Psoas muscle (tissue), 7 donors: ENCODE measurements at regions not wholly inside any gene's neighbourhood (a gene's known extent, or its start where the extent isn't known, plus 50 kb on each side); places are given as distances from the start of the nearest gene placed in this dataset.

ENCODE experiments used
- ATAC-seq, 4 donors: fragments of 200-7000 bp; cut with Tn5 transposase; one replicate each; pipeline ENCODE4 v1.9.1; 2020; ENCODE audit warnings: moderate library complexity in 3 of 4, mild to moderate bottlenecking in 2 of 4
- DNase-seq, 2 donors: peaks; one replicate each; pipeline ENCODE4 v3.0.0-alpha.2; 2020
- H3K27ac ChIP-seq: fragments of 200-600 bp; one replicate; pipeline ENCODE4 v1.8.0; 2022
- H3K27me3 ChIP-seq, 3 donors: fragments of 200-600 bp in 1 of 3; one replicate each; pipeline versions ENCODE4 v1.6.1 to v1.8.0; 2013 to 2022; ENCODE audit warnings: low read length in 2 of 3, mild to moderate bottlenecking in 2 of 3, moderate library complexity in 1 of 3; ENCODE audit not compliant: insufficient read depth in 3 of 3
- H3K36me3 ChIP-seq, 2 donors: fragments of 200-600 bp in 1 of 2; one replicate each; pipeline versions ENCODE4 v1.6.1 to v1.8.0; 2013 to 2022; ENCODE audit warnings: low read depth in 1 of 2, mild to moderate bottlenecking in 1 of 2, moderate library complexity in 1 of 2; ENCODE audit not compliant: insufficient read depth in 1 of 2
- H3K4me1 ChIP-seq: fragments of 200-600 bp; one replicate; pipeline ENCODE4 v1.8.0; 2022
- H3K4me3 ChIP-seq: fragments of 200-600 bp; one replicate; pipeline ENCODE4 v1.8.0; 2022; ENCODE audit warnings: mild to moderate bottlenecking
- H3K9me3 ChIP-seq: fragments of 200-600 bp; one replicate; pipeline ENCODE4 v1.8.0; 2022
- WGBS, 3 donors: extraction: QIAGEN DNeasy Blood & Tissue Kit; methylation state at CpG; one replicate each; pipeline versions ENCODE4 v1.1.6 to v1.1.7; 2013; 5-methylcytosine and 5-hydroxymethylcytosine counted together
- intact Hi-C, 2 donors: fragments of 100-400 bp; cut with DNase I; formaldehyde crosslinking; loops; one replicate each; pipeline versions ENCODE4 v1.11.0 to v1.14.2; 2022
- TF ChIP-seq, protein P1 (sequence below): fragments of 200-600 bp; IDR thresholded peaks from one replicate; pipeline ENCODE4 v1.8.0; 2022; ENCODE audit warnings: antibody characterized with exemption
- donor health status: healthy with polysubstance abuse.
- donor health status: DM: no; HTN: no; CAD: no; lungs with moderate emphysema.
- donor health status: Bipolar disorder and iron deficiency.
- donor health status: healthy.
- donor health status: DM: yes; HTN: yes; CAD: no.
- donor health status: DM: no; HTN: no; CAD: no.
- donor health status: DM: yes; HTN: yes; CAD: no.

DNA sequence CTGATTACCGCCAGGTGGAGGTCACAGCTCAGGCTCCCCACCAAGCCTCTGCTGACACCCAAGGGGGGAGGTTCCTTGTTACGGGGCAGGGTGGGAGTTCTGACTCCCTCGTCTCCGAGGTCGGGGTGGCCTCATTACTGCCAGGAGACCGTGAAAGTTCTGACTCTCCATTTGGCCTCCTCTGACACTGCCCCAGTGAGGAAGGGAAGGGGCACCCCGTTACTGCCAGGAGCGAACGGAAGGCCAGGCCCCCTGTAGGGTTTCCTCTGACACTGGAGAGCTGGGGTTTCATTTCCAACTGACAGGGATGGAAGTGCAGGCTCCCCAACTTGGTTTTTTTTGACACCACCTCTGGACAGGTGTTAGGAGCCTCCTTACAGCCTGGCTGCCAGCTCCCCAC, 138.1 kb upstream of the EEPD1 start:
- ATAC-seq (no peak), DNase-seq (no peak)
- WGBS, 3 donors: 86 to 90% (median 90%) methylated on average over 9 of the region's 9 CpGs
- no peaks in the 10 kb centered on the region for H3K36me3 ChIP-seq
- H3K27ac ChIP-seq: no peak overlapping the region
- intact Hi-C loops: no loop called here
- no peak overlapping the region for H3K4me3 ChIP-seq
- H3K27me3 ChIP-seq: no peaks in the 10 kb centered on the region
- TF ChIP-seq, protein P1, sequence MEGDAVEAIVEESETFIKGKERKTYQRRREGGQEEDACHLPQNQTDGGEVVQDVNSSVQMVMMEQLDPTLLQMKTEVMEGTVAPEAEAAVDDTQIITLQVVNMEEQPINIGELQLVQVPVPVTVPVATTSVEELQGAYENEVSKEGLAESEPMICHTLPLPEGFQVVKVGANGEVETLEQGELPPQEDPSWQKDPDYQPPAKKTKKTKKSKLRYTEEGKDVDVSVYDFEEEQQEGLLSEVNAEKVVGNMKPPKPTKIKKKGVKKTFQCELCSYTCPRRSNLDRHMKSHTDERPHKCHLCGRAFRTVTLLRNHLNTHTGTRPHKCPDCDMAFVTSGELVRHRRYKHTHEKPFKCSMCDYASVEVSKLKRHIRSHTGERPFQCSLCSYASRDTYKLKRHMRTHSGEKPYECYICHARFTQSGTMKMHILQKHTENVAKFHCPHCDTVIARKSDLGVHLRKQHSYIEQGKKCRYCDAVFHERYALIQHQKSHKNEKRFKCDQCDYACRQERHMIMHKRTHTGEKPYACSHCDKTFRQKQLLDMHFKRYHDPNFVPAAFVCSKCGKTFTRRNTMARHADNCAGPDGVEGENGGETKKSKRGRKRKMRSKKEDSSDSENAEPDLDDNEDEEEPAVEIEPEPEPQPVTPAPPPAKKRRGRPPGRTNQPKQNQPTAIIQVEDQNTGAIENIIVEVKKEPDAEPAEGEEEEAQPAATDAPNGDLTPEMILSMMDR: no peak
- no peaks in the 10 kb centered on the region for H3K9me3 ChIP-seq
- no peaks in the 10 kb centered on the region for H3K4me1 ChIP-seq

DNA sequence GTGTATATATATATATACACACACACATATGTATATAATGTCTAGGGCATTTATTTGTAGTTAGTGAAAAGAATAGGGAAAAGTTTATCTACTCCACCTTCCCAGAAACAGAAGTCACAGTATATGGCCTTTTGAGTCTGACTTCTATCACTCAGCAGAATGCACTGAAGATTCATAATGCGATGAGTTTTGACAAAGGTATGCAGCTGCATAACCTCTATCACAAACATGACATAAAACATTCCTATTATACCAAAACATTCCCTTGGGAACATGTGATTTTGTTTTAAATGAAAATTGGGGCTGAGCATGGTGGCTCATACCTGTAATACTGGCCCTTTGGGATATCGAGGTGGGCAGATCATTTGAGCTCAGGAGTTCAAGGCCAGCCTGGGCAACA, 137.3 kb upstream of the EEPD1 start:
- Histone ChIP-seq H3K9me3 (no peaks in the 10 kb centered on the region), H3K4me3 (no peak overlapping the region), H3K36me3 (no peaks in the 10 kb centered on the region), H3K4me1 (no peaks in the 10 kb centered on the region), H3K27me3 (no peaks in the 10 kb centered on the region), H3K27ac (no peak overlapping the region)
- no peak for DNase-seq
- TF ChIP-seq, protein P1: no peak
- ATAC-seq: no peak
- intact Hi-C loops: no loop called here
- 90 to 91% (median 90%) methylated on average over 2 of the region's 2 CpGs for WGBS, 3 donors

DNA sequence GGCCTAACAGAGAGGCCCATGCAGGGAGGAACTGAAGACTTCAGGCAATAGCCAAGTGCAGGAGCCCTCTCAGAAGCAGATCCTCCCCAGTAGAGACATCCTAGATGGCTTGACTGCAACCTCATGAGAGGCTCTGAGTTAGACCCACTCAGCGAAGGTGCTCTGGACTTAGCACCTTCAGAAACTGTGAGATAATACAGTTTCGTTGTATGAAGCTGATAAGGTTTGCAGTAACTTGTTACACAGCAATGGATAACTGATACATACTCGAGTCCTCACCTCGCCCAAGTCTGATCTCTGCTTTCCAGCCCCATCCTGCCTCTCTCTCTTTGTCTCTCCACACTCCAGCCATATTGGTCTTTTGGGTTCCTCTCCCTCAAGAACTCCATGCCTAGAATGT, 136.4 kb upstream of the EEPD1 start:
- Histone ChIP-seq H3K9me3 (no peaks in the 10 kb centered on the region), H3K27ac (no peak overlapping the region), H3K4me1 (no peaks in the 10 kb centered on the region), H3K27me3 (no peaks in the 10 kb centered on the region), H3K4me3 (no peak overlapping the region), H3K36me3 (no peaks in the 10 kb centered on the region)
- TF ChIP-seq, protein P1: no peak
- intact Hi-C loops: no loop called here
- ATAC-seq (no peak), DNase-seq (no peak)
- 96 to 97% (median 96%) methylated on average over 4 of the region's 4 CpGs for WGBS, 3 donors

DNA sequence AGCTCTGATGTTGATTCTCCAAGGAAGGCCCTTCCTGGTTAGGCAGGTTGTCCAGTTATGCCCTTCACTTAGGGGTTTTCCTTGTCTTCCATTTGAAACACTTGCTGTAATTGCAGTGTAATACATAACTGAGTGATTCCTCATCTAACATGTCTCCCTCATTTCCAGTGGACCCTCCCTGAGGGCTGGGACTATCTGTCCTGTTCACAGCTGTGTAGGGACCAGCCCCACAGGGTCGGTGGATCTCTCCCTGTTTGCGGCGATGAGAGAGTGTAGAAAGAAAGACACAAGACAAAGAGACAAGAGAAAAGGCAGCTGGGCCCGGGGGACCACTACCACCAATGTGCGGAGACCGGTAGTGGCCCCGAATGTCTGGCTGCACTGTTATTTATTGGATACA, 135.9 kb upstream of the EEPD1 start:
- Histone ChIP-seq H3K27ac (no peak overlapping the region), H3K4me1 (peaks cover 3% of the 10 kb centered on the region), H3K36me3 (no peaks in the 10 kb centered on the region), H3K4me3 (no peak overlapping the region), H3K27me3 (no peaks in the 10 kb centered on the region), H3K9me3 (no peaks in the 10 kb centered on the region)
- TF ChIP-seq, protein P1: no peak
- intact Hi-C loops: no loop called here
- DNase-seq: no peak
- WGBS, 3 donors: 88 to 93% (median 90%) methylated on average over 7 of the region's 7 CpGs
- ATAC-seq: no peak

DNA sequence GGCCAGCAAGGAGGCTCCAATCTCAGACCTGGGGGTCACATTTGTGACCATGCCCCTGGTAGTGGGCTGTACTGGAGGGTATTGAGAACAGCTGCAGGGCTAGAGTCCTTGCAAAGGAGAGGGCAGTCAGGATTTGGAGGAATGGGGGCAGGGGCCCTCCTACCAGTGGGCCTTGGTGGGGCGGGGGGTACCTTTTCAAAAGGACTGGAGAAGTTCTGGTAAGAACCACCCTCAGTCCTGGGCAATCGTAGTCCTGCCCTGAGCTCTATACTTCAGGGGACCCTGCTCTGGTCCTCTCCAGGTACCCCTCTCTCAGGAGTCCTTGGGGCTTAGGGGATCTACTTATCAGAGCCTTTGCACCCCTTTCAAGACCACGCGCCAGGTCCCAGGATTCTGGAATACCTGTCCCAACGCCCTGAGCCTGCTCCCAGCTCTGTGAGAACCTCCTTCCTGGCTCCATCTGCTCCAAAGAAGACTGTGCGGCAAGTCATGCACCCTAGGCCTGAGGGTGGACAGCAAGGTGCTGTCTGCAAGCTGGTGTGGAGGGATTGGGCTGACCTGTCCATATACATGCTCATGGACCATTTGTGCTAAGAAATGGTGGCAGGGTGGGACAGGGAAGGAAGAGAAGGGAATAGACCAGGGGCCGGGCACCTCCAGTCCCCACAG, 134.1 kb upstream of the EEPD1 start:
- Histone ChIP-seq H3K27me3 (no peaks in the 10 kb centered on the region), H3K36me3 (no peaks in the 10 kb centered on the region), H3K4me3 (no peak overlapping the region), H3K4me1 (peaks cover 7% of the 10 kb centered on the region), H3K27ac (no peak overlapping the region), H3K9me3 (no peaks in the 10 kb centered on the region)
- WGBS, 3 donors: 94 to 98% (median 96%) methylated on average over 7 of the region's 7 CpGs
- DNase-seq: no peak
- intact Hi-C loops: no loop called here
- no peak for ATAC-seq
- TF ChIP-seq, protein P1: no peak
